NCI-H2227 (cell line): ENCODE measurements at regions not wholly inside any gene's neighbourhood (a gene's known extent, or its start where the extent isn't known, plus 50 kb on each side); places are given as distances from the start of the nearest gene placed in this dataset.
"Not testable (repeated sequence)": the region's sequence is repeated elsewhere in the genome, so short reads cannot be mapped to it uniquely, and the experiment has no call there.

Source experiments
- DNase-seq: peaks from one replicate; lab custom pipeline; 2025; ENCODE audit not compliant: unreplicated experiment; lab: John Stamatoyannopoulos, UW

DNA sequence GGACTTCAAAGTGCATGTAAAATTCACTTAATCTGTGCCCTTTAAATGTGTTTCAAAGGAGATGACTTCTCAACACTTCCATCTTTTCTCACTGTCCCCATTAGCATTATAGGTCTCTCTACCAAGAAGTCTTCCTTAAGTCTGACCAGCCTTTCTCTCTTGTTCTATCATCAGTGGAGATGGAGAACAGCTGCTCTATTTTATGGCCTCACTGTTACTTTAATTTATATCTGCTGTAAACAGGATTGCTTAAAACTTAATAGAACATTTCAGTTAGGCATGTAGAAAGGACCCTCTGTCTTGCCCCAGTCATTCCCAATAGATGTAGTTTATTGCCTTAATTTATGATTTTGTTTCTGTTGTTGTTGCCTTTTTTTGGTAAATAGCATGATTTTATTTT, 86.0 kb upstream of the CDC42EP3 start:
- DNase-seq, result not testable (repeated sequence)

DNA sequence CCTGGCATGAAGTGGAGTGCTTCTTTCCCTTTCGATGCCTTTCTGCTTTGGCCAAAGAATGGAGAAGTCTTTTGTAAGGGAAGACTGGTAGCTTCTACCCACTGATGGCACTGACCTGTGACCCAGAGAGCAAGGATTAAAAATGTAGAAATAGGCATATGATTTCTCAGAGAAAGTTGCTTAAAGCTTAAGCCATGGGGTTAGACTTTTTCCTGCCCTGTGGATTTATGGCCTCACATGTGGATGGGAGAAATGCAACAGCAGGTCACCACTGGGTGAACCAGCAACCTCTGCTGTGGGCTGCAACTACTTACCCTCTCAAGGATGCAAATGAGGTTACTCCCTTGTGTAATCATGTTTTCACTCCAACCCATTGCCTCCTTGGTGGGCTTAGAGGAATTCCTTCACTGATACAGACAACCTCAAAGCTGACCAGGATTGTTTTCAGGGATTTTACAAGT, 86.7 kb upstream of the CDC42EP3 start:
- not testable (repeated sequence) for DNase-seq

DNA sequence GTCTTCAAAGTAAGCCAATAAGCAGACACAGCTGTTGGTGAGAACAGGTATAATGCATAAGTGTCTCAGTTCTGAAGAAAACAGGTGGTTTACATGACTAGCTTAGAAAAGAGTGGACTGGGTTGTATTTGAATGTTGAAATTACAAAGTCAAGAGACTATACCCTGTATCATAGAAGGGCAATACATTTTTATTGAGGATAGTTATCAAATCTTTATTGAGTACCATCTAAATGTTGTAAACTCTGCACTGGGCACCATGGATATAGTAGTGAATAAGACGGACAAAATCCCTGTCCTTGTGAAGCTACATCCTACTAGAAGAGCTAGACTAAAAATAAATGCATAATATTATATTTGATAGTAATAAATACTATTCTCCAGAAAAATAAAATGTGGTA, 88.5 kb upstream of the CDC42EP3 start:
- not testable (repeated sequence) for DNase-seq

DNA sequence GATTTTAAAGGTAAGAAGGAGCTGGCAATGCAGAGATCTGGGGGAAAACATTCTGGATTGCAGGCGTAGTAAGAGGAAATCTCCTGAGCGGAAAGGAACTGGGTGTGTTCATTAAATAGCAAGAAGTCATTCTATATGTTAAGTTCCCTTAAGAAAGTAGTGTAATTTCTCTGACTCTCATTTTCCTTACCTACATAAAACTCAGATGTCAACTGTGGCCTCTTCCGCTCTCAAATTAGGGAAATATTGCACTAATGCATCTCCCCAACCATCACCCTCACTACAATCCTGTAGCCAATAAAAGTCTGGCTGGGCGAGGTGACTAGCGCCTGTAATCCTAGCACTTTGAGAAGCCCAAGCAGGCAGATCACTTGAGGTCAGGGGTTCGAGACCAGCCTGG, 89.0 kb upstream of the CDC42EP3 start:
- no peak for DNase-seq

DNA sequence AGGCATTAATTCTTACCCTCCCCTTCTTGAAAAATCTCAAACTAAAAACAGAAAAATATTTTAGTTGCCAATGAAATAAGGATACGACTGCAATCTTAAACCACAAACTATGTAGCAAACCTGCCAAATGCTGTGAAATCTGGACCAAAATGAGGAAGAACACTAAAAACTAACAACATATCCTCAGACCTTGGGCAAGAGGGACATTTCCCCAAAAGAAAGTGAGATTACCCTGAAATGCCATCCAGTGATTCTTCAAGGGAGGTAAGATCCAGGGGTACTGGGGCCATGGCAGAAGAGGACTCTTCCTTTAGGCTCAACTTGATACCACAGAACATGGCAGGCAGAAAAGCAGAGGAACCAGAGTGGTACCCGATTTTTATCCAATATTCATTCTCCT, 90.8 kb upstream of the CDC42EP3 start:
- not testable (repeated sequence) for DNase-seq

DNA sequence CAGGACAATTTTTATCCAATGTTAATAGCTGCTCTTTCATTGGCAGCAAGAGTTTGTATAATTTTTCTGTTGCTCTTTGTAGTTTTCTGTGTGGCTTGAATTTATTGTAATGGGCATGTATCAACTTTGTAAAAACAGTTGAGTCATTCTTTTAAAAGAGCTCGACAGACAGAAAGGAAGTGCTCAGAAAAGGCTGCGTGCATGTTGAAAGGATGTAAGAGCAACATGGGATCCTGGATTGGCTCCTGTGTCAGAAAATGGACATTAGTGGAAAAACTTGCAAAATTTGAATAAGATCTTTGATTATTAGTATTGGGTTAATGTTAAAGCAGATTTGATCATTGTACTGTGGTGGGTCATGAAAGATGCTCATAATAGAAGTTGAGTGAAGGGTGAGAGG, 93.3 kb upstream of the CDC42EP3 start:
- DNase-seq, result no peak

DNA sequence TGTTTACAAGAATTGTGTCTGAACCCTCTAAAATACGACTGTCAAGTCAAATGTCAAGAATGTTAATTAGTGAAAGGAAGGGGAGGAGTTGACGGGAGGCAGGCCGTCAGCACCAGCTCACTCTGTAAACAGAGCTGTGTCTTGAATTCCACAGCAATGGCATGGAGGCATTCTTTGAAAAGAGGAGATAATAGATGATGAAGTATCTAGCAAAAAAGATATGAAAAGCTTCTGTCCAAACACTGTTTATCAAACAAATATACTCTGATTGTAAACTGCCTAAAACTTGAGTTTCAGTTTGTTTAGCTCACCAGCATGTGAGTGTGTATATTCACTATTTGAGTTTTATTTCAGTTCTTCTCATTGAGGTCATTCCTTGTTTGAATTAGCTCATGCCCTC, 94.7 kb upstream of the CDC42EP3 start:
- no peak for DNase-seq

DNA sequence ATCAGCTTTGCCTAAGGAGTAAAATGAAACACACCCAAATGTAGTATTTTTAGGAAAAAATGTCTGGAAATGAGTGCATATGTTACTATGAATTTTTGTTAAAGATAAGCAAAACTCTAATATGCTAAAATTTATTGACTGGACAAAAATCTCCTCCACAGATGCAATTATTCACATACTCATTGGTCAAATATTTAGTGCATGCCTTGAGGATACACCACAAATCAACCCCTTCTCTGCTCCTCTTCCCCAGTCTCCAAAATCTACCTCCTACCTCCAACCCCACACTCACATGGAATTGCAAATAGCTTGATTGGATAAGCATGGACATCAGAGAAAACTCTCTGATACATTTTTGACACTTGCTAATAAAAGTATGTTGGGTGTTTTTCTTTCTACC, 95.6 kb upstream of the CDC42EP3 start:
- DNase-seq, result no peak

DNA sequence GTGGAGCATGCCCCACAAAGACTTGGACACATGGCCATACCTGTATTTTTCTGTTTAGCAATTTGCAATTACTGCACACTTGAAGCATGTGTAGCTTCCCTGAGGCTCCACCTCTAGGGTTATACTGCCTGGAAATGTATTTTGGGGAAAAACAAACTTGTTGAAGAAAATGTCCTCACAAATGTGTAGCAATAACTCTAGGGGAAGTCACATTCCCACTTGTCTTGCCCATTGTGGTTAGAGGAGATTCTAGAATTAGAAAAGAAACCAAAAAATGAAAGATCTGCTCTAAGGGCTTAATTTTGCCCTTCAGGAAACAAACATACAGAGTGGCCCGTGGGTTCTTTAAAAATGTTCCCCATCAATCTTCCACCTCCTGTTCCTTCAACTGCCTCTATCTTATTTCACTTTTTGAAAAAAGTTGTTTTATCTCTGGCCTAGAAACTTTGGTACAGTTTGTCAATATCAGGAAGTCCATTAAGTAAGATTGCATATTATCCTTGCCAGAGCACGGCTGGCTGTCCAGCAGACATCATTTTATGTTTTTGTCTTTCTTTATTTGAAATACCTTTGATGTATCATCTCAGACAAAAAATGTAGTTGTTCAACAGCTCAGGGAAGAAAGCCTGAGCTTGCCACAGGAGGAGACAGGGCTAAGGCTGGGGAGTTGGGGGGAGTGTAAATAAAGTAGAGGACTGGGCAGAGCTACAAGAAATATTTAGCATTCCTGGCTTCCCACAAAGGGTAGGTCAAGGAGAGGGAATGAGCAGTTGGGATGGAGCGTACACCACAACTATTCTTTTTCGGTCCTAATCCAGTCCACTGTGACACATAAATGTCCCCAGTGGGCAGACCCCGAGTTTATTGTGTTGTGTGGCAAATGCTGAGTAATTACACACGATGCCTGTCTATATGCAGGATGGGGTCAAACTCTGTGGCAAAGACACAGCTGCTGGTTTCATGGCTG, 96.8 kb upstream of the CDC42EP3 start:
- no peak for DNase-seq

DNA sequence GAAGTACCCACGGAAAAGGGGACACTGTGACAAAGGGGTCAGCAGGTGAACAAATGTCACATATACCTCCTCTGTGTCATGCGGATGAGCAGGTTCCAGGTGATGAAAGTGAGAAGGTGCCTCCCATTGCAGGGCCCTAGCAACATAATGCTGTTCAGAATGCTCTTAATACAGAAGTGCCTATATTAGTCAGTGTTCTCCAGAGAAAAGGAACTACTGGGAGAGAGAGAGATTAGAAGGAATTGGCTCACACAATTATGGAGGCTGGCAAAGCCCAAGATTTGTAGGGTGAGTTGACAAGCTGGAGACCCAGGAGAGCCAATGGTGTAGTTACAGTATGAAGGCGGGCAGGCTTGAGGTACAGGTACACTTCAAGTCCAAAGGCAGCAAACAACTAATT, 98.1 kb upstream of the CDC42EP3 start:
- no peak for DNase-seq

DNA sequence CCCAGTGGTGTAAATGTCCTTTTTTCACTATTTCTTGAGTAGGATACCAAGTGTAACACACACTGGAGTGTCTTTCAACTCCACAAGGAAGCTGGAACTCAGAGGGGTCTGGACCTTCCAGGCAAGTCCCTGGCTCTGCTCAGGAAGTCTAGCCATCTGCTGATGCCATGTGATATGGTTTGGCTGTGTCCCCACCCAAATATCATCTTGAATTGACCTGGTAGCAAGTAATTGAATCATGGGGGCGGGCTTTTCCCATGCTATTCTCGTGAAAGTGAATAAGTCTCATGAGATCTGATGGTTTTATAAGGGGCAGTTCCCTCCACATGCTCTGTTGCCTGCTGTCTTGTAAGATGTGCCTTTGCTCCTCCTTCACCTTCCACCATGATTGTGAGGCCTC, 99.4 kb upstream of the CDC42EP3 start:
- no peak for DNase-seq

DNA sequence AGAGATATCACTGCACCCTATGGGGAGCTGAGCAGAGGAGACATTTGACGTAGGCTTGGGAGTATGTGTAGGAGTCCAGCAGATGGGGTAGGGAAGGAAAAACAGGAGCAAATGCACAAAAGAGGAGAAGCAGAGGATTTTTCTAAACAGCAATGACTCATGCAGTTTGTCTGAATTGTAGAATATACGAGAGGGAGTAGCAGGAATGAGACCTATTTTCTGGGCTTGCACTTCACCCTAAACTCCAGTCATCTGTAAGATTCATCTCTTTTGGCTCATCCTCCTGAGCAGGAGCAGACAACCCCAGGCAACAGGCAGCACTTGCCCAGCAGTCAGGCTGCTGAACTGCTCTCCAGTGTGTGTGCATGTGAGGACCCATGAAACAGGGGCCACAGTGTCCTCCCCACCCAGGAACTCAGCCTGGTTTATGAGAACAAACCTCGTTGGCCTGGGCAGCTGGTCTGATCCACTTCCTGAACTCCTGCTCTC, 100.2 kb upstream of the CDC42EP3 start:
- DNase-seq, result no peak

DNA sequence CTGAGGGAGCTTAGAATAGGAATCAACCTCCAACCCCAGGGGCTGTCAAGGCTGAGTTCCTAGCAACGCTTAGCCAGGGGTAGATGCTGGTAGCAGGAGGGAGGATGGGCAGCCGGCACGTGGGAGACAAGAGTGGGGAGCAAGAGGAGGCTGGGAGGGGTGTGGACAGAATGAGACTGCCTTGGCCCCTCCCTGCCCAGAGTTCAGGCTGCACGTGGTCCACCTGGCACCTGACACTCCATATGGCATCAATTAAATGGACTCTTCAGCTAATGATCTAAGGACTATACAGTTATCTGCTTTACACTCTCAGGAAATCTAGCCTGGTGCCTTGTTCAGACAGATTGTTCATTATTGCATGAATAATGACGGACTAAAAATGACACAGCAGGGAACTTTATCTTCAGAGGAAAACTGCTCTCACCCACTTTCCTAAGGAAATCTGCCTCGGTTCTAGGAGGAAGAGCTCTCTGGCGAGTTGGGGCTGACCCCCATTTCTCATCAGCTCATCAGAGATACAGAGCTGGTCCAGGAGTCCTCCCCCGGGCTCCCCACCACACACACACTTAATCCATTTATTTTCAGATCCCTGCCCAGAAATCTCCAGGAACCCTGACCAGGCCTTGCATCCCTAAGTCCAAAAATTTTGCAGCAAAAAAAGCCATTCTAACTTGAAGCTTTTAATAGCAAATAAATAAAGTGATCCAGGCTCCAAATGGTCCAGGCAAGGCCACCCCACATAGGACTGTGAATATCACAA, 102.1 kb upstream of the CDC42EP3 start:
- peak; percentile 30 for DNase-seq

DNA sequence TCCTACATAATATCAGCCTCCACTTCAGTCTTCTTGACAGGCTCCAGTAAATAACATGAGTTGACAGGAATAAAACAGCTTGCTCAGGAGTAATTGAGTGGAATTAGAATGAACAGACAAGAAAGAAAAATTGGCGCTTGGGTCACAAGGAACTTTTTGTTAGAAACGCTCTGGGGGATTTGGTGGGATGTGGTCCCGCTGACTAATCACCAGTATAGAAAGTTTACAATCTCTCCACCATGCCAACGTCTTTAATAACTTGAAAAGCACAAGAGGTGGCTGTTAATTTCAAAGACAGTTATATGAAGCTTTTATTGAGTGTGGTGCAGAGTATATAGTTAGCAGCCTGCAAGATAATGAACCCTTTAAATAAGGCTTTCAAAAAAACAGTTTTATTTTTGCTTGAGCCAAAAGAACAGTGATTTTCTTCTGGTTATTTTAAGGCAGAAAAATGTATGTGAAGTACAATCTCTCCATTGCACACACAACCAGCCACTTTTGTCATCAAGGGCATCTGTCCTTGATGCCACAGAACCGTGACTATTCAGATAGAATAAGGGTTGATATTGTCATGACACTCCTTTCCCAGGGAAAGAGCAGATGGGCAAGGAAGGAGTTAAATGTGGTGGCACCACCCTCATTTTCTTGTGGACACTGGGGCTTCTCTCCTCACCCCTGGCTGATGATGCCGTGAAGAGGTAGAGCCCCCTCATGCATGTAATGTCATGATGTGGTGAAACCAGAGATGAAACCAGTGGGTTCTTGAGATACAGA, 102.9 kb upstream of the CDC42EP3 start:
- DNase-seq, result not testable (repeated sequence)

DNA sequence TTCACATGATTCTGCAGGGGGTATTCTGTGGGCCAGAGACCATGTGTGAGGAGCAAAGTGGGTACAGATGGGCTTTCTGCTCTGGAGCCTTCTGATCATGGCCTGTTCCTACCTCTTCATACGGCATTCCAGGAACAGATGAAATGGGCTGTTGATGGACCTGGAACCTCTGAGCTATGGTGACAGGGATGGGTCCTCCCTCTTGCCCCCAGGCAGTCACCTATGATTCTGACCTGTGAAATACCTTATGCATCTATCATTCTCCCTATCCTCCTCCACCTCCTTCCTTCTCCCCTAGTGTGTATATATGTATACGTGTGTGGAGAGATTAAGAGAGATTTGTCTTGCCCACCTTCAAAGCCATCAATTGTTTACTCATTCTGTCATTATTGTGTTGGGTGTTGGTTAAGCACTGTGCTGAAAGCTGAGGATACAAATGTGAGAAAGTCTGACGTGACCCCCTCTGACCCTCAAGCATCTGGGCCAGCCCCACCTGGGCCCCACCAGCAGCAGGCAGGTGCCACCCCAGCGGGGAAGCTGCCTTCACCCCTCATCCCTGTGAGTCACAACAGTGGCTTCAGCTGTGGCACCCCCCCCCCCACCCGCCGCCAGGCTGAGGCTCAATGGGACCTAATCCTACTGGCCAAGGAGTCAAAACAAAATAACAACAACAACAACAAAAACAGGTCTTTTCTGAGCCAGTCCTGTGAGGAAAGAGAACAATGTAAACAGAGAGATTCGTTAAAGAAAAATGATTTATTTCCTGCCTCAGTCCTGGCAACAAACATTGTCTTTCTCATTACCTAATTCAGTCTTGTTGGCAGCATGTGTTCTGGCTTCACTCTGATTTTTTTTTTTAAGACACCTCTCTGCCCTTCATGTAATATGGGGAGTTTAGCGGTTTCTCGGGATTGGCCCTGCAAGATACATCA, 103.8 kb upstream of the CDC42EP3 start:
- DNase-seq, result no peak

DNA sequence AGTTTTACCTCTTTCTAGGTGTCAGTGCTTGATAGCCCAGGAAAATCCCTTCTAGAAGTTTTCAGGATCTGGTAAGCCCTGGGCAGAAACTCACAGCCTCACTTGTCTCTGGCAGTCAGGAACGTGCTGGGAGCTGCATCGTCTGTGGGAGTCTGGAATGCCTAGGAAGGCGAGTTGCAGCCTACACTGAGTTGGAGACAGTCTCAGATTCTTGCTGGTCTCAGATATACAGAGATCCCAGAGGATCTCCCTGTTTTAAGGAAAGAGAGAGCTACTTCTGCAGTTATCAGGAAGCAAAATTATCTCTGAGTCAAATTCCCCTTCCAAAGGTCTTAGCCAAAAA, 104.4 kb upstream of the CDC42EP3 start:
- DNase-seq, result no peak

DNA sequence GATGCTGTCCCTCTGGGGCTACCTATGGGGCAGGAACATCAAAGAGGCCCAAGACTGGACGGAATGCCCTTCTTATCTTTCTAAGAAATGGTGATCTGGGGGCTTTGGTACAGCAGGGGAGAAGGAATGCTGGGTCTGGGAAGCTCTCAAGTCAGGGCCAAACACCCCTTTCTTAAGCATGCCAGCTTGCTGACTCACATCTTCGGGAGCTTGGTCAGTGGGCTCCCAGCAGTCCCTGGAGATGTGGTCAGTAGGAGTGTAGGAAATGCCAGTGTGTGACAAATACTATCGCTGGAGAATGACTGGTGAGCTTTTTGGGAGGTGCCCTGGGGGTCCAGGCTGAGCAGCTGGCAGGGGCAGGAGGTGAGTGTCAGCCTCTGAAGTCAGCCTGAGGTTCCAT, 105.0 kb upstream of the CDC42EP3 start:
- DNase-seq, result no peak

DNA sequence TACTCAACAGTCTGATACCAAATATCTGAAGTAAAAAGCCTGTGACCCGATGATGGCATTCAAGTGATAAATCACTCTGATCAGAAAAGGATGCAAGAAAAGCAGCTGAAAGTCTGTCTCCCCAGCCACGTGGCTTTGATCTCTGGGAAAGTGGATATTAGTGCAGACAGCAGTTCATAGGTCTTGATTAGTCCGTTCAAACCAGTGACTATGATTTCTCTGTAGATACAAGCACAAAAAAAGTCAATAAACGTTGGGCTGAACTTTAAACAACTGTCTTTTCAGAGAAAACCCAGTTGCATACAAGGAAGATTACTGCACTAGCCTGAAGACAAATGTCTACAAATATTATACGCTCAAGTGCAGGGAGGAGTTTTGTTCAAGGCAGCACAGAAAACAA, 107.7 kb upstream of the CDC42EP3 start:
- DNase-seq, result no peak

DNA sequence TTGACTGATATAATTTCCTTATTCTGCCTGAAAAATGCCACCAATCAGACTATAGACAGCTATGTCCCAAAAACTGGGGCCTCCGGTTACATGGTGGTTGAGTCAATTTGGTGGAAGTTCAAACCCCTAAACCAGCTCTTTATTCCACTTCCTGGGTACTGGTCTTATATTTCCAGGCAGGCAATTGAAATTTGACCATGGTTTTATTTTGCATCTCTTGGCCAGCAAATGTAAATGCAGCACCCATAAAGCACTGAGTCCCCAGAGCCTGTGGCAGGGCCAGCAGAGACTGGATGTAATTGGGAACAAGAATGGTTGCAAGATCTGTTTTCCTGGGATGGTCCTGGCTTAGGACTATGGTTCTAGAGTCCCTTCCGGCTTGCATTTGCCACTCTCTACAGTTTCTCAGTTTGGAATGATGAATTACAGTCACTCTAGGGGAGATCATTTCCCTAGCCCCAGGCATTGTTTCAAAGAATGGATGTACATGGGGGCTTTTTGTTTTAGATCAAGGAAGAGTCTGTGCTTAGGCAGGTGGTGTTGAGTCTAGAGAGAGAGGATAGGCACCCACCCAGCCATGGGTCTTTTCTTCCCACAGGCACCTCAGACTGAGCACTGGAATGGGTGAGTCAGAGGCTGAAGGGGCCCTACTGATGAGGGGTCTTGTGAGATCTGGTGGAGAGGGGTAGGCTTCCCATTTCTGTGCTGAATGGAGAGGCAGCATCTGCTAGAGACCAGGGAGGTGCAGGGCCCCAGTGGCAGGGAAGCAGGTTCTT, 108.4 kb upstream of the CDC42EP3 start:
- no peak for DNase-seq

DNA sequence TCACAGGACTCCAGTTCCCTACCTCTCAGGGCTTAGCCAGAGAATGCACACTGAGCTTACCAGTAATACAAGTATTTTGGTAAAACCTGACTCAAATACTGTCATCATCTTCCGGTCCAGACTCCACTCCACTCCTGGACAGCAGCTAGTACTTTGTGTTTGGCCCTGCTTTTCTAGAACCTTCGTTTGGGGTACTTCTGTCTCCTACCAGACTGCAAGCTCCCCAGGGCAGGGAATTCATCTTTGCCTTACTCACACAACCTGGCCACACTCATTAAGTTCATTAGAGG, 108.9 kb upstream of the CDC42EP3 start:
- DNase-seq, result no peak
